ENCODE measurements at regions not wholly inside any gene's neighbourhood (a gene's known extent, or its start where the extent isn't known, plus 50 kb on each side); places are given as distances from the start of the nearest gene placed in this dataset.
"Not testable (repeated sequence)": the region's sequence is repeated elsewhere in the genome, so short reads cannot be mapped to it uniquely, and the experiment has no call there.

- DNase-seq (ENCODE audit: low read depth, low spot score) = not testable (repeated sequence)
Observed at GRCh38 chr9:66830777-66831497, 69.6 kb upstream of the ZNF658 start.

GRCh38 chr9:66832222-66832621 lies 68.3 kb upstream of the ZNF658 start:
- not testable (repeated sequence) for DNase-seq (ENCODE audit: low read depth, low spot score)

GRCh38 chr9:66837242-66837937 lies 63.1 kb upstream of the ZNF658 start:
- not testable (repeated sequence) for DNase-seq (ENCODE audit: low read depth, low spot score)
